Adipocyte (in vitro differentiated cells): ENCODE measurements at regions not wholly inside any gene's neighbourhood (a gene's known extent, or its start where the extent isn't known, plus 50 kb on each side); places are given as distances from the start of the nearest gene placed in this dataset.
"Not testable (repeated sequence)": the region's sequence is repeated elsewhere in the genome, so short reads cannot be mapped to it uniquely, and the experiment has no call there.

Source experiments
- DNase-seq: peaks from one replicate; pipeline ENCODE4 v3.0.0-alpha.2; 2015; ENCODE audit warnings: low read depth
- H3K27me3 ChIP-seq: replicated peaks from 2 replicates; pipeline ENCODE4 v1.7.0; 2013; ENCODE audit warnings: mild to moderate bottlenecking, low read length, moderate library complexity; ENCODE audit not compliant: control insufficient read depth, insufficient read depth
- H3K36me3 ChIP-seq: 2 replicates; pipeline ENCODE4 v1.7.0; 2013; ENCODE audit warnings: low read length, mild to moderate bottlenecking, moderate library complexity; ENCODE audit not compliant: control insufficient read depth, insufficient read depth, severe bottlenecking
- H3K4me1 ChIP-seq: 2 replicates; pipeline ENCODE4 v1.7.0; 2013; ENCODE audit warnings: mild to moderate bottlenecking, low read length, moderate library complexity; ENCODE audit not compliant: control insufficient read depth, insufficient read depth
- H3K4me3 ChIP-seq: 2 replicates; pipeline ENCODE4 v1.7.0; 2013; ENCODE audit warnings: mild to moderate bottlenecking, low read length, moderate library complexity
- H3K9ac ChIP-seq: 2 replicates; pipeline ENCODE4 v1.7.0; 2013; ENCODE audit warnings: mild to moderate bottlenecking, low read length, moderate library complexity
- H3K9me3 ChIP-seq: 2 replicates; pipeline ENCODE4 v1.7.0; 2013; ENCODE audit warnings: mild to moderate bottlenecking, low read length, moderate library complexity; ENCODE audit not compliant: control insufficient read depth

DNA sequence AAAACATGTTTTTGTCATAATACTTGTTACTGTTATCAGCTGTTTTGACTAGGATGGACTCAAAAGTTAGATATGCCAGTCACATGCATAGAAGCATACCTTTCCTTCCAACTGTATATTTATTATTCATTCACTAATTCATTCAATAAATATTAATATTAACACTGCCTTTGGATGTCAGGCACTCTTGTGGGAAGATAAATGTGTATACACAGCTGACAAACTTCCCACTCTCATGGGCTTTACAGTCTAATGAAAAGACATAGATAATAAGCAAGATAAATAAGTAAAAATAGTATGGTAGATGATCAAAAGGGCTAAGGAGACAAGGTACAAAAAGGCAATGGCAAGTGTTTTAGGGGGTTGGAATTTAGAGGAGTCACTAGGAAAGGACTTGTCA lies 180.1 kb upstream of the SMIM30 start:
- no peaks in the 10 kb centered on the region for H3K4me1 ChIP-seq
- no peaks in the 10 kb centered on the region for H3K9me3 ChIP-seq
- H3K36me3 ChIP-seq = no peaks in the 10 kb centered on the region
- H3K4me3 ChIP-seq = no peak overlapping the region
- peaks cover 4% of the 10 kb centered on the region for H3K27me3 ChIP-seq
- H3K9ac ChIP-seq = no peak overlapping the region
- DNase-seq = no peak

DNA sequence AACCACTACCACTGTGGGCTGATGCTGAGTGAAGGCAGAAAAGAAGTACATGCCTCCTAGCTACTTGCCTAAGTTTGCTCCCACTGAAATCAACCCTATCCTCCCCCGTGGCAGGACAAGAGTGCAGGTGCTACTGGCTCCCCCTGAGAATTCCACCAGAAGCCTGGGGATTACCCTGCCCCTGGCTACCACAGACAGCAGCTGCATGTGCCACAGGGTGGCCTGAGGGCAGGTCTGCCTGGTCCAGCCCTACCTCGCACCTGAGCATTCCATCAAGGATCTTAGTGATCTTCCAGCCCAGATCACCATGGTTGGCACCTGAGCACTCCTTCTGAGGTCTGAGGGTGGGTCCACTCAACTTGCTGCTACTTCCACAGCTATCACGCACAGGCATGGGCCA lies 176.4 kb upstream of the SMIM30 start:
- Histone ChIP-seq H3K9me3 (no peaks in the 10 kb centered on the region), H3K36me3 (no peaks in the 10 kb centered on the region), H3K27me3 (peaks cover 4% of the 10 kb centered on the region), H3K4me3 (no peak overlapping the region), H3K9ac (no peak overlapping the region), H3K4me1 (peaks cover 3% of the 10 kb centered on the region)
- no peak for DNase-seq

DNA sequence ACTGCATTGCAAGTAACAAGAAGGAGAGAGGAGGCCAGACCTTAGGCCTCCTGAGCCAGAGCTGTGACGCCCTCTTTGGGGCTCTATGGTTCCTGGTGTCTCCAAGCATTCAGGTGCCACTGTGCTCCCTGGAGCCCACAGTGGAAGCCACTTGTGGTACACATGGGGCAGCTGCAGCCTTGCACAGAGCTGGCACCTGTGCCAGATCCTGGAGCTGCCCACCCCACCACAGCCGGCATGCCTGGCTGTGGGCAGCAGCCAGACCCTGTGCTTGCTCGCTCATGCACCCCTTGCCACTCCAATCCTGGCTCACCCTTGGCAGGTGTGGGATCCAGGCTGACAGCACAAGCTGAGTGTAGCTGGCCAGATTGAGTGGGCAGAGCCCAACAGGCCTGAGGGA lies 173.8 kb upstream of the SMIM30 start:
- no peaks in the 10 kb centered on the region for H3K9me3 ChIP-seq
- no peaks in the 10 kb centered on the region for H3K36me3 ChIP-seq
- peaks cover 4% of the 10 kb centered on the region for H3K27me3 ChIP-seq
- H3K9ac ChIP-seq = no peak overlapping the region
- DNase-seq = no peak
- H3K4me3 ChIP-seq = no peak overlapping the region
- H3K4me1 ChIP-seq = peaks cover 3% of the 10 kb centered on the region

DNA sequence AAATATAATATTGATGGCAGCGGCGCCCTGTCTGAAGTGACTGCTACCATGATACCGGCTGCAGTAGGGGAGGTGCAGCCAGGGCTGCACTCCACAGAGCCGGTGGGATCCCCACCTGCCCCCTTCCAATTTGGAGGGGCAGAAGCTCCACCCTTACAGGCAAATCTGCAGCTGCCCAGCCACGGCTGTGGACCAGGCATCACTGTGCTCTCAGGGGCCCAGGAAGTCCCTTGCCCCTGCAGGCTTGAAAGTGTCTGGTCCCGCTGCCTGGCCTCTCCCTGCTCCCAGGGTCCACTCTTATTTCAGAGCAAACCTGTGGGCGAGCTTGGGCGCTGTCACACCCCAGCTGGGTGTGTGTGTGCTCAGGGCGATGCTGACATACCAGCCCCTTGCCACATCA lies 172.7 kb upstream of the SMIM30 start:
- H3K4me1 ChIP-seq = peaks cover 3% of the 10 kb centered on the region
- peaks cover 4% of the 10 kb centered on the region for H3K27me3 ChIP-seq
- DNase-seq = no peak
- H3K4me3 ChIP-seq = no peak overlapping the region
- H3K36me3 ChIP-seq = no peaks in the 10 kb centered on the region
- no peaks in the 10 kb centered on the region for H3K9me3 ChIP-seq
- no peak overlapping the region for H3K9ac ChIP-seq

DNA sequence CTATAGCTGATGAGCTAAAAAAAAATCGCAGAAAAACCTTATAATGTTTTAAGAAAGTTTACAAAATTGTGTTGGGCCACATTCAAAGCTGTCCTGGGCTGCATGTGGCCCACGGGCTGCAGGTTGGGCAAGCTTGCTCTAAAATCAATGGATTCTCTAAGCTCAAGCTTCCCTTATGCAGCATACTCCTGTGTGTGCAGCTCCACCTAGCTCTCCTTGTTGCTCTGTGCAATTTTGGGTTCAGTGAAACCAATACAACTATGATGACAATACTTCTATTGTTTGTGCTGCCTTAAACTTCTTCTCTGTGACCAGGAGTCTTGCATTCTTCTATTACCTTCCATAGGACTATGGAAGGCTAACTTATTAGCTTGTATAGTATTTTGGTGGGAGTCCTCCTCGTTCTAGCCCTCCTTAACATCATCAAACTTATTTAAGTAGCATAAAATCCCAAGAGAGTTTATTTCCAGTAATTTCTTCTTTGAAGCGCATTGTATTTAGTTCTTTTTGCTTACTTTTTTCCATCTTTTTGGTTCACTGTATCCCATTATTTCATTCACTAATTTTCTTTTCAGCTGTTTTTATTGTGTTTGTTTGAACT lies 170.9 kb upstream of the SMIM30 start:
- H3K4me3 ChIP-seq = no peak overlapping the region
- no peaks in the 10 kb centered on the region for H3K9me3 ChIP-seq
- peaks cover 3% of the 10 kb centered on the region for H3K4me1 ChIP-seq
- no peak overlapping the region for H3K9ac ChIP-seq
- DNase-seq = peak; percentile 74
- H3K36me3 ChIP-seq = no peaks in the 10 kb centered on the region
- H3K27me3 ChIP-seq = no peaks in the 10 kb centered on the region

DNA sequence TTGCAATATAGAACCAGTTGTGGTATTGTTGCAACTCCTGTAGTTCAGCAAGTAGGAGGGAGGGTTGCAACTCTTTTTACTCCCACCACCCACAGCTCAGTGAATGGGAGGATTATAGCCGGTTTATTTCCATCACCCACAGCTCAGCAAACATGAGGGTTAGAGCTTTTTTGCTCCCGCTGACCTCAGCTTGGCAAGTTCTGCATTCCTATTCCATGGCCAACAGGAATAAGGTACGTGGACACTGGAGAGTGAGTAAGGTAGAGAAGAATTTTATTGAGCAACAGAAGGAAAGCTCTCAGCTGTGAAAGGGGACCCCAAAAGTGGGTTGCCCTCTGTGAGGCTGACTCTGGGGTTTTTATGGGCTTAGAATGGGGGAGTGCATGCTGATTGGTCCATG lies 167.1 kb upstream of the SMIM30 start:
- DNase-seq = no peak
- H3K4me3 ChIP-seq = no peak overlapping the region
- no peak overlapping the region for H3K9ac ChIP-seq
- no peaks in the 10 kb centered on the region for H3K36me3 ChIP-seq
- H3K27me3 ChIP-seq = no peaks in the 10 kb centered on the region
- no peaks in the 10 kb centered on the region for H3K9me3 ChIP-seq
- no peaks in the 10 kb centered on the region for H3K4me1 ChIP-seq

DNA sequence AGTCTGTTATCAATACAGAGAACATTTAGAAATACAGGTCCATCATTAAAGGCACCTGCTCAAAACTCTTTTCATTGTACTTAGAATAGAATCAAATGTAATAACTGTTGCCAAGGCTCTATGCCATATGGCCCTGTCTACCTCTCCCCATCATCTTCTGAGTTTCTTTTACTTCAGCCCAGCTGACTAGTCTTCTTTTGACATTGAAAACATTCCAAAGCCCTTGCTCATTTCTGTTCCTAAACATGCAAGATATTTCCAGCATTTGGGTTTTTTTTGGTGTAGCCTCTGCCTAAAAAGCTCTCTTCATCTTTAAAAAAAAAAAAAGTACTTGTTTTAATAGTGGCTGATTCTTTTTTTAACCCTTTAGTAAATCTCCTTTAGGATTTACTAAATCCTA lies 165.5 kb upstream of the SMIM30 start:
- Histone ChIP-seq H3K36me3 (no peaks in the 10 kb centered on the region), H3K4me1 (no peaks in the 10 kb centered on the region), H3K4me3 (no peak overlapping the region), H3K9ac (no peak overlapping the region), H3K9me3 (no peaks in the 10 kb centered on the region), H3K27me3 (no peaks in the 10 kb centered on the region)
- DNase-seq = peak; percentile 75

DNA sequence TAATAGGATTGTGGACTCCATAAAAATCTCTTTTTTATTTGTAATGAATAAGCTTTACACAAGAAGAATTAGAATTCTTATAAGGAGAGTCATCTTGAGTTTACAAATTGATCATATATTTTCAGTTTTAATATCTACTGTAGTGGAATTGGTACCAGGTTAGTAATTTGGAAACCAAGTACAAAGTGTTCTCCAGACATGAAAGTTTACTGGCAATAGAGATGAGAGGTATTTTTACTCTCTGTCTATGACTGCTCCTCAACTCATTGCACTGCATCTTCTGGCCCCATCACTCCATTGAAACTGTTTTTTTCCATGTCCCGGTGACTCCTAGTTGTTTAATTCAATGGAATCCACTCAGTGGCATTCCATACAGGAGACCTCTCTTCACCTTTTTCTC lies 164.5 kb upstream of the SMIM30 start:
- no peaks in the 10 kb centered on the region for H3K4me1 ChIP-seq
- no peak overlapping the region for H3K4me3 ChIP-seq
- no peaks in the 10 kb centered on the region for H3K9me3 ChIP-seq
- no peaks in the 10 kb centered on the region for H3K27me3 ChIP-seq
- H3K36me3 ChIP-seq = no peaks in the 10 kb centered on the region
- H3K9ac ChIP-seq = no peak overlapping the region
- no peak for DNase-seq

DNA sequence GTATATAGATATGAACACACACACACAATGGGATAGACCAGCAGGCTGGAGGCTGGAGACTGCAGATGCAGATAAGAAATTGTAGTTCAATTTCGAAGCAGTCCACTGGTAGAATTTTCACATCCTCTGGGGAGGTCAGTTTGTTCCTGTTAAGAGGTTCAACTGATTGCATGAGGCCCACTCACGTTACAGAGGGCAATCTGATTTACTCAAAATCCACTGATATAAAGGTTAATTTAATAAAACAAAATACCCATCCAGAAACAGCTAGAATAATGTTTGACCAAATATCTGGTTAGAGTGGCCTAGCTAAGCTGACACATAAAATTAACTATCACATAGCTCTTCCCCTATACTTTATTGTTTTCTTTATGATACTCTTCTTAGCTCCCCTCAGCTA lies 162.9 kb upstream of the SMIM30 start:
- Histone ChIP-seq H3K27me3 (no peaks in the 10 kb centered on the region), H3K9ac (no peak overlapping the region), H3K36me3 (no peaks in the 10 kb centered on the region), H3K4me1 (no peaks in the 10 kb centered on the region), H3K4me3 (no peak overlapping the region), H3K9me3 (no peaks in the 10 kb centered on the region)
- DNase-seq = no peak

DNA sequence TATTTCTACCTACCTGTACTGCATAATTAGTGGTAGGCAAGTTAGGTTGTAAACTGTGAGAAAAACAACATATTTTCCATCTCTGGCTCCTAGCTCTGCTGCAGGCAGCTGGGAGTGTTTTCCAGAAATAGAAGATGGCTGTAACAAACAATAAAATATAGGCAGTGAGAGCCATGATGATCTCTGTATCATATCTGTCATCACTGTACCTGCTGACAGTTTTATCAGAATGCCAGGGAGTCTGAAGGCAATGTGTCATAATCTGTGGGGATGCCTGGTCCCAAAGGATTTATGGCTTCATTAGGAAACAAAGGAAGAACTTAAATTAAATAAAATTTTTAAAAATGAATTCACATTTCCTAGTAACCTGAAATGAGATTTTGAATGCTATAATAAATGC lies 160.9 kb upstream of the SMIM30 start:
- Histone ChIP-seq H3K27me3 (no peaks in the 10 kb centered on the region), H3K36me3 (no peaks in the 10 kb centered on the region), H3K9me3 (peaks cover 12% of the 10 kb centered on the region), H3K4me1 (no peaks in the 10 kb centered on the region), H3K9ac (no peak overlapping the region), H3K4me3 (no peak overlapping the region)
- DNase-seq = no peak

DNA sequence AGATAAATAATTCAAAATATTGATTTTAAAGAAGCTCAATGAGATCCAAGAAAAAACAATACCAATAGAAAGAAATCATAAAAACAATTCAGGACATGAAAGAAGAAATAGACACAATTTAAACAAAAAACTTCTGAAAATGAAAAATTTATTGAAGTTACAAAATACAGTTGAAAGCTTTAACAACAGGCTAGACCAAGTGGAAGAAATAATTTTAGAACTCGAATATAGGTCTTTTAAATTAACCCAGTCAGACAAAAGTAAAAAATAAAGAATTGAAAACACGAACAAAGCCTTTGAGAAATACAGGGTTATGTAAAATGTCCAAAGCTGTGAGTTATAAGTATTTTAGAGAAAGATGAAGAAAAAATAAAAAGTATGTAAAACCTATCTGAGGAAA lies 152.4 kb upstream of the SMIM30 start:
- peaks cover 6% of the 10 kb centered on the region for H3K4me1 ChIP-seq
- no peaks in the 10 kb centered on the region for H3K36me3 ChIP-seq
- peaks cover 33% of the 10 kb centered on the region for H3K9me3 ChIP-seq
- no peak overlapping the region for H3K9ac ChIP-seq
- no peaks in the 10 kb centered on the region for H3K27me3 ChIP-seq
- H3K4me3 ChIP-seq = no peak overlapping the region
- no peak for DNase-seq

DNA sequence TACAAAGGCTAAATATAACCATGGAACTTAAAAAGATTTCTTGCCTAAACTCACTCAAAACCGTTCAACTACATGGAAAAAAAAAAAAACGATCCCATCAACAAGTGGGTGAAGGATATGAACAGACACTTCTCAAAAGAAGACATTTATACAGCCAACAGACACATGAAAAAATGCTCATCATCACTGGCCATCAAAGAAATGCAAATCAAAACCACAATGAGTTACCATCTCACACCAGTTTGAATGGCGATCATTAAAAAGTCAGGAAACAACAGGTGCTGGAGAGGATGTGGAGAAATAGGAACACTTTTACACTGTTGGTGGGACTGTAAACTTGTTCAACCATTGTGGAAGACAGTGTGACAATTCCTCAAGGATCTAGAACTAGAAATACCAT lies 151.2 kb upstream of the SMIM30 start:
- not testable (repeated sequence) for DNase-seq, H3K4me3 ChIP-seq, H3K27me3 ChIP-seq, H3K36me3 ChIP-seq, H3K9ac ChIP-seq, H3K4me1 ChIP-seq
- H3K9me3 ChIP-seq = peaks cover 23% of the 10 kb centered on the region
